ENCODE measurements at regions not wholly inside any gene's neighbourhood (a gene's known extent, or its start where the extent isn't known, plus 50 kb on each side); places are given as distances from the start of the nearest gene placed in this dataset.

DNA sequence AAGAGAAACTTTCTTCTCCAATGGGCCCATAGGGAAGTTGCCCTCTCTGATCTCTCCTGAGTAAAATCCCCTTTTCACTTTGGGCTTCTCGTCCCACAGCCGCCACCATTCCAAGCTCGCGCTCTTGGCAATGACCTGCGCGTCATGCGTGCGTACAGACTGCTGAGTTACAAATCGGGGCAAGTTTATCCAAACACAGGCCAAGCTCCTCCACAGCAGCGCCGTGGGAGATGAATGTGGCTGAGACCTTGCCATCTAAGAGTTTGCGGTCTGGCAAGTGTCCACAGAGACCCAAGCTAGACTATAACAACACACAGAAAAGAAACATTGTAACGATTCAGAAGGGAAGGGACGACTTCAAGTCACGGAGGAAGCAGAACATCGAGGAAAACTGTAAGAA lies 116.3 kb upstream of the SOD1 start:
- peaks cover 3% of the 10 kb centered on the region for H3K79me1 ChIP-seq (ENCODE audit: insufficient read depth, low read depth, low read length, poor library complexity, severe bottlenecking)
- no peak overlapping the region for H3K23ac ChIP-seq (ENCODE audit: insufficient read length, low read depth, low read length)
- no peak overlapping the region for H3K4me2 ChIP-seq (ENCODE audit: insufficient read depth, insufficient read length, low read length)
- H3K4me1 ChIP-seq (ENCODE audit: insufficient read depth, low read length): no peaks in the 10 kb centered on the region
- Mint-ChIP-seq H3K9me3 (no peaks in the 10 kb centered on the region), H3K4me3 (no peak overlapping the region), H3K4me1 (peaks cover 30 to 37% of the 10 kb centered on the region in 2 experiments), H3K27ac (peak overlapping the region in 1 of 3 experiments; percentile 47; a peak in 2 of 7 replicates), H3K27me3 (ENCODE audit: low read depth) (no peaks in the 10 kb centered on the region; the same call in 1 of the 2 replicates), H3K36me3 (ENCODE audit: insufficient read depth in 1 of 3, low read depth in 3 of 3) (no peaks in the 10 kb centered on the region; a peak in 1 of 7 replicates)
- no peak overlapping the region for H2BK12ac ChIP-seq (ENCODE audit: insufficient read length, low read depth, low read length)
- H2AK5ac ChIP-seq (ENCODE audit: insufficient read length, low read length): no peak overlapping the region
- TF ChIP-seq, protein P1, sequence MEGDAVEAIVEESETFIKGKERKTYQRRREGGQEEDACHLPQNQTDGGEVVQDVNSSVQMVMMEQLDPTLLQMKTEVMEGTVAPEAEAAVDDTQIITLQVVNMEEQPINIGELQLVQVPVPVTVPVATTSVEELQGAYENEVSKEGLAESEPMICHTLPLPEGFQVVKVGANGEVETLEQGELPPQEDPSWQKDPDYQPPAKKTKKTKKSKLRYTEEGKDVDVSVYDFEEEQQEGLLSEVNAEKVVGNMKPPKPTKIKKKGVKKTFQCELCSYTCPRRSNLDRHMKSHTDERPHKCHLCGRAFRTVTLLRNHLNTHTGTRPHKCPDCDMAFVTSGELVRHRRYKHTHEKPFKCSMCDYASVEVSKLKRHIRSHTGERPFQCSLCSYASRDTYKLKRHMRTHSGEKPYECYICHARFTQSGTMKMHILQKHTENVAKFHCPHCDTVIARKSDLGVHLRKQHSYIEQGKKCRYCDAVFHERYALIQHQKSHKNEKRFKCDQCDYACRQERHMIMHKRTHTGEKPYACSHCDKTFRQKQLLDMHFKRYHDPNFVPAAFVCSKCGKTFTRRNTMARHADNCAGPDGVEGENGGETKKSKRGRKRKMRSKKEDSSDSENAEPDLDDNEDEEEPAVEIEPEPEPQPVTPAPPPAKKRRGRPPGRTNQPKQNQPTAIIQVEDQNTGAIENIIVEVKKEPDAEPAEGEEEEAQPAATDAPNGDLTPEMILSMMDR (conservative IDR thresholded peaks at IDR 0.05): no peak
- no peak overlapping the region for H3K18ac ChIP-seq (ENCODE audit: insufficient read length, low read depth, low read length)
- no peak overlapping the region for H3K9ac ChIP-seq (ENCODE audit: extremely low read depth, insufficient read length, low read length)
- H3K14ac ChIP-seq (ENCODE audit: insufficient read depth, low read length): no peak overlapping the region
- H4K91ac ChIP-seq (ENCODE audit: insufficient read length, low read depth, low read length): no peak overlapping the region
- H3K56ac ChIP-seq (ENCODE audit: insufficient read length, low read depth, low read length): no peak overlapping the region
- H3K23me2 ChIP-seq (ENCODE audit: insufficient read length, low read depth, low read length, poor library complexity, severe bottlenecking): no peaks in the 10 kb centered on the region
- no peak overlapping the region for H2AFZ ChIP-seq (ENCODE audit: low read length)
- no peak overlapping the region for H2BK5ac ChIP-seq (ENCODE audit: insufficient read length, low read length)
- no peak overlapping the region for H4K5ac ChIP-seq (ENCODE audit: insufficient read length, low read depth, low read length)
- no peak overlapping the region for H2BK120ac ChIP-seq (ENCODE audit: low read depth, low read length, poor library complexity, severe bottlenecking)
- no peak overlapping the region for H3T11ph ChIP-seq (ENCODE audit: low read length)
- H2BK15ac ChIP-seq (ENCODE audit: low read depth, low read length): no peak overlapping the region
- no peak overlapping the region for H3K27ac ChIP-seq (ENCODE audit: insufficient read length, low read depth, low read length)
- DNase-seq: no peak
- no peak overlapping the region for H2BK20ac ChIP-seq (ENCODE audit: low read depth, low read length, poor library complexity, severe bottlenecking)
- no peaks in the 10 kb centered on the region for H3K9me3 ChIP-seq (ENCODE audit: control insufficient read depth, low read depth, low read length)
- H4K8ac ChIP-seq (replicated peaks; ENCODE audit: insufficient read length, low read depth, low read length): no peak overlapping the region
- no peaks in the 10 kb centered on the region for H4K20me1 ChIP-seq (ENCODE audit: control insufficient read depth, insufficient read depth, insufficient read length)
- WGBS (ENCODE audit: extremely low coverage, insufficient read length, low lambda C conversion rate): no CpG with 5 or more reads among the region's 16 CpGs
- no peak overlapping the region for H3K4ac ChIP-seq (ENCODE audit: low read depth, low read length)
- no peaks in the 10 kb centered on the region for H3K27me3 ChIP-seq (ENCODE audit: insufficient read depth, low read length)
- H3K79me2 ChIP-seq (ENCODE audit: insufficient read depth, low read length): no peaks in the 10 kb centered on the region
